H1 (cell line): ENCODE measurements at regions not wholly inside any gene's neighbourhood (a gene's known extent, or its start where the extent isn't known, plus 50 kb on each side); places are given as distances from the start of the nearest gene placed in this dataset.

Experiments
- CBX5 ChIP-seq: fragments of 300-800, 300-1000 bp; sonication (generic); IDR thresholded peaks from 2 replicates; pipeline ENCODE4 v1.7.1; 2016; ENCODE audit warnings: antibody characterized with exemption, low read length, low read depth
- EP300 ChIP-seq, 2 experiments: IDR thresholded peaks; 1 replicate in 1 of 2; 2 replicates in 1 of 2; pipeline ENCODE4 v1.6.1; 2011 to 2012; ENCODE audit warnings: low read depth in 2 of 2, low read length in 2 of 2, mild to moderate bottlenecking in 2 of 2, borderline replicate concordance in 1 of 2, inconsistent platforms in 1 of 2, moderate library complexity in 1 of 2
- GABPA ChIP-seq: IDR thresholded peaks from 2 replicates; pipeline ENCODE4 v1.6.1; 2011; ENCODE audit warnings: mild to moderate bottlenecking, low read length, moderate library complexity, borderline replicate concordance; ENCODE audit not compliant: insufficient read depth
- JUND ChIP-seq: IDR thresholded peaks from 2 replicates; pipeline ENCODE4 v1.6.1; 2011; ENCODE audit warnings: mild to moderate bottlenecking, improper control_type of control experiment, low read length

- no peak for TF ChIP-seq GABPA
- no peak for TF ChIP-seq EP300 (IDR thresholded peaks at IDR 0.05; ENCODE audit: borderline replicate concordance in 1 of 2, low read depth in 2 of 2, low read length in 2 of 2)
- TF ChIP-seq CBX5: no peak
- TF ChIP-seq JUND: no peak
Measured at GRCh38 chr11:32172848-32173834, 82.3 kb downstream of the RCN1 start.
